CD1c-positive myeloid dendritic cell (primary cell): ENCODE measurements at regions not wholly inside any gene's neighbourhood (a gene's known extent, or its start where the extent isn't known, plus 50 kb on each side); places are given as distances from the start of the nearest gene placed in this dataset.

Experiments used
- DNase-seq: peaks from one replicate; pipeline ENCODE4 v3.0.0-alpha.2; 2016; ENCODE audit errors: extremely low spot score

DNA sequence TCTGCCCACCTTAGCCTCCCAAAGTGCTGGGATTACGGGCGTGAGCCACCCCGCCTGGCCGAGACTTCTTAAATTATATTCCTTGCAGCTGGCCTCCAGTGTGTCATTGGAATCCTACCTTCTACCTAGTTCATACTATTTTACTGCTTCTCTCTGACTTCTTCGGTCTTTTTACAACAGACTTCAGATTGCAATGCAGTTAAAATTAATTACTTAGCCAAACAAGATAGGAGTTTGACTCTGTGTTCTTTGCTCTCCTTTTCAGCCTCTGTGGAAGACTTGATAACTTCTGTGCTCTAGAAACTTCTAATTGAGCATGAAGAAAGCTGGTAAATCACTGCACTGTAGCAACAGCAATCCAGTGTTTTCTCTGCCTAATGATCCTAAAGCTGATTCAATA, 199.5 kb downstream of the GASK1B start:
- no peak for DNase-seq

DNA sequence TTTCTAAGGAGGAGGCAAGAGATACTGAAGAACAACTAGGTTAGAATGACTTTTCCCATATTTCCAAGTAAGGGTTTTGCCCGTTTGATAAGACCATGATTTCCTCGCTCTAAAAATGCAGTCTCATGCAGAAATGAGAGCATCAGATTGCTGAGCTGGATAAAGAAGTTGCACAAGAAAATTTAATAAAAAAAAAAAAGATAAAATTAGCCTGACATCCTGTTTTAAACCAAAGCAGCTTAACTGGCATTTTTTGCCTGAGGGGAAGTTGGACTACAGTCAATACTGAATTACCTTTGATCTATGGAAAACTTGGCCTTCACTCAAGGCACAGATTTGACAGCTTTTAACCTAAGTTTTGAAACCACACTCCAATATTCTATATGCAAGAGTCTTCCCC, 208.4 kb downstream of the GASK1B start:
- no peak for DNase-seq

DNA sequence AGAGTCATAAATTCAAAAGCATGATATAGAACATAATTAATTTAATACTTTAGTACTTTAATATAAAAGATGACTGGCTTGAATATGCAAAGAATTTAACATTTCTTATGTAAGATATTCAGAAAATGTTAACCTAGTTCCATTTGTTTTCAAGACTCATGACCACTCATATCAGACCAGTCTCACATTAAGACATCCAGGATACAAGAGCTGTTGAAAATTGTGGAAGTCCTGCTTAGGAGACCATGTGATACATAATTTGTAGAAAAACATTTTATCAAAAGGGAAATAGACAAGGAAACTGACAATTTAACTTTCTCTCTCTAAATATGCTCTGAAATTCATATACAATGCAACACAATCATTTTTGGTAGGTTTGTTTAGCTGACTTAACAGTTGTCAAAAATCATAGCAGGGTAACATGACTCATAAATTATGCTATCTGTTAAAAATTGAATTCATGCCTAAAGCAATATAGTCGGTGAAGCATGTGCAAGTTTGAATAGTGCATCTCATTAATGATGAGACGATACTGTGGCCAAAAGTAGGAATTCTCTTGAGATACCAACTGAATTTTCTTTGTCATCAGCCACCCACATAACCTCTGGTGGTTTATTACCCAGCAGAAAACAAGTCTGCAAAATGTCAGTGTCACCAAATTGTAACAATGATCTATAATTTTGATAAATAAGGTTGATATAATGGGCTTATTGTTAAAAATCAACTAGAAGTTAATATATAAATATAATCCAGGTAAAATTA, 211.4 kb downstream of the GASK1B start:
- no peak for DNase-seq

DNA sequence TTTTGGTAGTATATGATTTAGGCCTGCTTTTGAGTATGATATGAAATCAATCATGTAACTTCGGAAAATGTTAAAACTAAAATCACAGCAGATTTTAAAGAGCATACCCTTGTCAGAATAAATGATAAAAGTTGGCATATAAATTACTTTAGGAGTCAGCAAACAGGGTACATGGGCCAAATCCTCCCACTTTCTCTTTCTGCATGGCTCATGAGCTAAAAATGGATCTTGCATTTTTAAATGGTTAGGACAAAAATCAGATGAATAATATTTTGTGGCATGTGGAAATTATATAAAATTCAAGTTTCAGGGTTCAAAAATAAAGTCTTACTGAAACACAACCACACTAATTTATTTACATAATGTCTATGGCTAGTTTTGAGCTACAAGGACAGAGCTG, 214.9 kb downstream of the GASK1B start:
- no peak for DNase-seq

DNA sequence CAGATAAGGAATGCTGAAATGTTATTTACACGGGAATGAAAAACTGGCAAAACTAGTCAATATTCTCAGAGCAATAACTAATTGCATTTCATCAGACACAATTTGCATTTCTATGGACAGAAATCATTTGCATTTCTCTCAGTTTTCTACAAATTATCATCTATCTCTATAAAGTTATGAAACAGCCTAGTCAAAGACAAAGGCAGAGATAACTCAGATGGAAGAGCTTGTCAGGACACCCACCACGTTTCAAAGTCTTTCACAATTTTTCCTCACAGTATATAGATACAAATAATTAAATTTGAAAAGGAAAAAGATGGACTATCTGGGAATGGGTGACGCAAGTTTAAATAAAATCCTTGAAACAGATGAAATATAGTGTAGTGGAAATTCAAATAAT, 230.8 kb downstream of the GASK1B start:
- no peak for DNase-seq

DNA sequence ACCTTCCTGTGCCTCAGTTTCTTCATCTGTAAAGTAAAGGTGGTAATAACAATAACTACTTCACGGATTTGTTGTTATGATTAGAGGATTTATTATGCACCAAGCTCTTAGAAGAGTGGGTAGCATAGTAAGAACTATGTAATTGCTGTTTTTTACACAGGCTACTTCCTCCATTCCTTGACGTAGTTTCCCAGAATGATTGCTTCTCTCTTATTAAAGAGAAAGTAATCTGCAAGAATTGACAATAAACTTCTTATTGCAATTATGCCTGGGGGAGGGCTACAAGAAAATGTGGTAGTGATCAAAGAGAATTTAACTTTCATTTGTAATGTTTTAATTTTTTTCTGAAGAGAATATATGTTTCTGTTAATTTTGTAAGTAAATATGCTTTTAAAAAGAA, 238.7 kb downstream of the GASK1B start:
- DNase-seq, result no peak

DNA sequence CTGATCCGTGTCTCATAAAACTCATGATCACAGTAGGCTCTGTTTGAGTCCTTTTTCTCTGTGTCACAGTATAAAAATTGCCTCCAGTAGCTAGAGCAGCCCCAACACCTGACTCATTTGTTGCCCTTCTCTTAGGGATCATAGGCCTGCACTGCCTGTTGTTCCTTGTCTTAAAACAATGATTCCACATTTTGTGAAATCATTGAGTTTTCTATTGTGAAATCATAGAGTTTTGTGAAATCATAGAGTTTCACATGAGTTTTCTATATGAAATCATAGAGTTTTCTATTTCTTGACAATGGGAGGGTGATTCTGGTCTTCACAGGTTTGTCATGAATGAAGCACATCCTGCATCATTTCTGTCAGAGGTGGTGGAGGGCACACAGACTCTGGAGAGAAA, 239.9 kb downstream of the GASK1B start:
- no peak for DNase-seq

DNA sequence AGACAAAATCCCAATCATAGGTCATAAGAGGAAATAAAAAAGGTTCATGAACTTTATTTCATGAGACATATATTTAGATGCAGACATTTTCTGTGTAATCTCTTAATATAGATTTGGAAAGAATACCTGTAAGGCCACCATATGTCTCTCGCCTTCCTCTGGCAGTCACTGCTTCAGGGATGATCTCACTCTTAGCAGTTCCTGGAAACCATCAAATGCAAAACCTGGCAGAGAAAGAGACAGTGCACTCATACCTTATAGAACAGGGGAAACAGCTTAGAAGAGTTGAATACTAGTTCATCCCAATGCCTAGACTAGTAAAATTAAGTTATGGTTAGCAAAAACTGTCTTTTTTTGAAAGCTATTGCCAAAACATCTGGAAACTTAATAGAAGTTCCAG, 243.3 kb downstream of the GASK1B start:
- DNase-seq, result no peak

DNA sequence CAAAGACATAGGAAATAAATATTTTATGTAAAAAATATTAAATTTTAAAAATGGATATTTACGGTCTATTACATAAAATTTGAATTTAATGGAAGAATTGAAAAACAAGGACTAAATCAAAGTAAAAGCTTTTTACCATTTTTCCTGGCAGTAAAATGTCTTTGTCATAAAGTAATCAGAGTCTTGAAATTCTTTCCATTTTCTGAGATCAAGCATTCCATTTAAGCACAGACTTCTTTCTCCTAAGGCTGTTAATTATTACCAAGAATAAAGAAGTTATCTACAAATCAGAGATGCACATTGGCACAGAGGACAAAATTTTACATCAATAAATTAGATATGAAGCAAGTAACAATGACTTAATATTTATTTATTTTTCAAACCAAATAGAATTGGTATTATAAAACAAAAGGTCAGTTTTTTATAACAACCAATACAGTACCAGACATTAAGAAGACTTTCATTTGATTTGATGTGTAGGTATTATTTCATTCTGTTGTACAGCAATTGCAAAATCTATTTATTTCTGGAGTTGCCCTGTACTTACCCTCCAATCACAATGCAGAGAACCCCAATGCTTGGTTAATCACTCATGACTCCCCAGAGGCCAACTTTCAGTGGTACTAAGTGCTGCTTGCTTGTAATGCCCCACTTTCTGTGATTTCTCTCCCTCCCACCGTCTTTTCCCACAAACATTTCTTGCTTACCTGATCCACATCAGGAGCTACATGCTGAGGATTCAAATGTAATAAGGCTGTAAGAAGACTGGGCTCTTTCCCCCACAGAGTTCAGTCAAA, 254.6 kb downstream of the GASK1B start:
- DNase-seq, result no peak

DNA sequence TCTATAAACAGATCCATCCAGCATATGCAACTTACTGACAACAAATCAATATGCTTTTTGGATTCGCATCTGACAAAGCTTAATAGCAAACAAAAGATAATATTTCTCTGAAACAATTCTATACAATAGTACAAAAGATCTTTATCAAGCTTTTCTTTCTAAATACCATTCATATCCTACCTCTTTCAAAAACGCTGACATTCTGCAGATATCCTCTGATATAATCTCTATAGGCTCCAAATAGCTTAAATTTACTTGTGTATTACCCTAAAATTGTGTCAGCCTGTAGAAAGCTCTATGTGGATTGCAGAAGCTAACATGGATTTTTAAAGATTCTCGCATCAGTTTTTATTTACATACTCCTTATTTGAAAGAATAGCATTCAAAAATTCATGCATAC, 260.6 kb downstream of the GASK1B start:
- DNase-seq, result no peak

DNA sequence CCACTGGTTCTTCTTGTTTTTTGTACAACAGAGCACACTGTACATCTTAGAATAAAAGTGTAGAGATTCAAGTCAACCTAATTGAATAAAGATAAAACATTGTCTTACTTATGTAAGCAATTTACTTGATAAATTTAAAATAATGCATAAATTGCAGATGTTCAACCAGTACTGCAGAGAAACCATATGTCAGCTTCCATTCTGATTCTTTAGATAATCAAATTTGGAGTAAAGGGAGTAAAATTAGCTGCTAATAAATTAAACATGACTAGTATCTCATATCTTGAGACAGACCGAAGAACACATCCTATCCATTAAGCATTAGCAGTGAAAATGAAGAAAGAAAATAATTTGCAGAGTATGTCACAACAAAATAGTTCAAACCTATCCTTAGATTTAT, 261.2 kb downstream of the GASK1B start:
- DNase-seq, result no peak

DNA sequence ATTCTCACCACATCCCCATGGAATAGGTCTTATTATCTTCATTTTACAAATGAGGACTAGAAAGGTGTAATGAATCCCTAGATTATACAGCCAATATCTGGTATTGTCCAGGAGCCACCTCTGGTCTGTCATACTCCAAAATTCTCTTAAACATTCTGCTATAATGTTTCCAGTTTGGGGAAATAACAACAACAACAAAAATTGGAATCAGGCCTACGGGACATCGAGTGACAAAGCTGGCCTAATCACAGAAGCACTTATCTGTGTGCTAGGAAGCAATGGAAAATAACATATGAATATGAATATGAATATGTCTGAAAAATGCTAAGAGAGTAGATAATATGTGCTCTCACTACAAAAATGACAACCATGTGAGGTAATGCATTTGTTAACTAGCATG, 264.1 kb downstream of the GASK1B start:
- no peak for DNase-seq

DNA sequence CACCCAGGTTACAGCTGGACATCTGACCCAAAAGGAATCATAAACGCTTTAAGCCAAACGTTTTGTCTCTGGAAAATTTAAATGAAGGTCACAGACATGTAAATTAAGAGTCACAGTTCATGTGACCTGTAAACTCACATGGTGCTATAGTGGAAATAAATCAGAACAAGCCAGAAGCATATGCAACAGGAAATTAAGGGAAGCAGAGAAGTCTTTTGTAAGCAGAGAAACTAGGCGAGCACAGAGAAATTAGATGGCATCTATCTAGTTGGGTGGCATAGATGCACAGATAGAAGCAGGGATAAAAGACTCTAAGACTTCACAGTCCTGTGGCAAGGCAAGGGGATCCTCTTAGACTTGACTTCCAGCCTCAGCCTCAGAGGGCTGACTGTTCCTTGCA, 264.8 kb downstream of the GASK1B start:
- no peak for DNase-seq

DNA sequence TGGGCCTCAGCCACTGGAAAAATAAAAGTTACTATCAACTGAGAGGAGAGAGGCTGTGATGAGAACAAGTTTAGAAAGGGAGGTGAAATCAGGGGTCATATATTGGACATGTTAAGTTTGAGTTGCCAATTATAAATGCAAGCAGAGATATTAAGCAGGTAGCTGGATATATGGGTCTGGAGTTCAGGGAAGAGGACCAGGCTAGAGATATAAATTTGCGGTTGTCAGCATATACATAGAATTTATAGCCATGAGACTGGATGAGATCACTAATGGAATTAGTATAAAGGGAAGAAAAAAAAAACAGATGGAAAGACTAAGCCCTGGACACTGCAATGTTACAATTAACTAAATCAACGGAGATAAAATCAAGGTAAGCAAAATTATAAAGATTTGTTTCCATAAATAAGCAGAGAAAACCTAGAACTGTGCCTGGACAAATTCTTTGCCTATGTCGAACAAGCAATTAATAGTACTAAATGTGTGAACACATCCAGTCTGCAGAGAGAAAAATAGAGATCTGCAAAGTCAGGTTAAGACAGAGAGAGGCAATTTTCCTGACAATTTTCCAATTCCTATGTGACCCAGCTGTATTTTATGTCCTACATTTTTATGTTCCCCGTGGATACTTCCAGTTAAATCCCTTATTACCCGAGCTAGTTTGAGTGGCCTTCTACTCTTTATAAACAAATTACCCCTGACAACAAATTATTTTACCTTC, 265.4 kb downstream of the GASK1B start:
- DNase-seq, result no peak

DNA sequence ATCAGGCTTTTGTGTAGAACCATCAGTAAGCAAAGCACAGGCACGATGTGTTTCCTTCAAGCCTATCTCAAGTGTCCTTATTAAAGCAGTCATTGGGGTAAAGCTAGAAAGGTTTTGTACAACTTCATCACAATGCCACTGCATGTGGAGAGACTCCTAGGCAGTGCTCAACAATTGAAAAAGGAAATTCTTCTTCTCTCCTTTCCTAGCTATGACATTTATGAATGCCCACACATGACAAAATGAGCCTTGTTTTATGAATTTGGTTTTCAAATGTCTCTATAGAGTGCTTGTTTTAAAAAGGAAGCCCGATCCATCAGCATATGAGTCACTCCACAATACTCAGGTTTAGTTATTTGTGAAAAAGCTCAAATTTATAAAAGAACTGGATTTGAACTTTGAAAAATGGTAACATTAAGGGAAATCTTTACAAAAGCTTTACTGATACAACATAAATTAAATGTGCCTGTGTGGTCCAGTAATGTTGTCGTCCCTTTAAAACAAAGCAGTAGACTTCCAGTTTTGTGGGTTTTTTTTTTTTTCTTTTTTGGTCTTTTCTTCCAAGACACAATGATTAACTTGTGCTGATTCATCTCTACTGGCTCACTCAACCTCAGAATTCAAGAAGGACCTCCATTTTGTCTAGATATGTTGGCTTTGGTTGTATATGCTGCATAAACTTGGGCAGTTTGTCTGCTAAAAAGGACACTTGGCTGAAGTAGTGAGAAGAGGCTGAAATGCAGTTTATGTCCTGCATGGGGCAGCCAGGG, 273.8 kb downstream of the GASK1B start:
- DNase-seq, result no peak

DNA sequence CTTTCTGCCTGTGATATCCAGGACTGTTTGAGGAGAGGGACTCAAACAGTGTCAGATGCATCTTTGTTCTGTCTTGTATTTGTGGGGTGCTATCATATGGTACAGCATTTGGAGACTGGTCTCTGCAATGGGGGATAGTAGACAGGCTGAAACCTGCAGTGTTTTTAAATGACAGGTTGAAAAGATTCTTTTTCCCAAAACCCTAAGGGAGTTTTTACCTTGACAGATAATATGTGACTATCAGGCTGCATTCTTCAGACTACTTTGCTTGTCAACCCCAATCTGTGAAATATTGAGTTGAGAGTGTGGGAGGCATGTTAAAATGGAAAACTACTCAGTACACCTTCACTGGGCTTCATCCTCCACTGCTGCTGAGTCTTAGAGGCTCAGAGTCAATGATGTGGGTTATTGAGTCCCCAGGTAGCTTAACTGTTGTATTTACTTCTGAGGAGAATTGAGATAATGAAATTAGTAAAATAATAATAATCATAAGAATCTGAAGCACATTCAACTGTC, 274.9 kb downstream of the GASK1B start:
- no peak for DNase-seq

DNA sequence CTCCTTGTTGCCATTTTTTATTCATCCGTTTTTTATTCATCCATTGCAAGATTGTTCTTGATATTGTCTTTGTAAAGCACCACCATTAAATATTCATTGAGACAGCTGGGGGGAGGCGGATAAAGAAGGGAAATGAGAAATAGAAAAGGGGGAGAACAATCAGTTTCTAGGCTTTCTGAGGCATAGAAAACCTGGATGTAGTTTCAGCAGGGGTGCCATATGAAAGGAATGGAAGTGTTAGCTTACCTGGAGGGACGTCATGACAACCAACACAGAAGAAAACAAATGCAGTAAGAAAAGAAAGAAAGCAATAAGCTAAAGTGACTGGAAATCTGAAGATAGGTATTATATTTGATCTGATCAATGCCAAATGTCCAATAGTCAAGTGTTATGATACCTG, 276.1 kb downstream of the GASK1B start:
- DNase-seq, result no peak

DNA sequence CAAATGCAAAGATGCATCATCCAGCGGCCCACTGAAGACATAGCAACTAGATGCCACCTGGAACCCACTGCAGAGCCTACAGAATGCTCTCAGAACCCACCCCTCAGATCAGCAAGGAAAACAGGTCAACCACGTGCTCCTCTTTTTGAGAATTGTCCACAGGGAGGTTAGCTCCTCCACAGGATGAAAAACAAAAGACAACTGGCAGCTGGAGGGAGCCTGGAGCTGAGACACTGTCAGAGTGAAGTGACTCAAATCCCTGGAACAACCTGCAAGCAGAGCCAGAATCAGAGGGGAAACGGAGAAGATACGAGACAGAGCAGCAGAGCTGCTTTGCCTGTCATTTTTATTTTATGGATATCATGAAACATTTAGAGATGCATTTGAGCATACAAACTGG, 277.6 kb downstream of the GASK1B start:
- no peak for DNase-seq

DNA sequence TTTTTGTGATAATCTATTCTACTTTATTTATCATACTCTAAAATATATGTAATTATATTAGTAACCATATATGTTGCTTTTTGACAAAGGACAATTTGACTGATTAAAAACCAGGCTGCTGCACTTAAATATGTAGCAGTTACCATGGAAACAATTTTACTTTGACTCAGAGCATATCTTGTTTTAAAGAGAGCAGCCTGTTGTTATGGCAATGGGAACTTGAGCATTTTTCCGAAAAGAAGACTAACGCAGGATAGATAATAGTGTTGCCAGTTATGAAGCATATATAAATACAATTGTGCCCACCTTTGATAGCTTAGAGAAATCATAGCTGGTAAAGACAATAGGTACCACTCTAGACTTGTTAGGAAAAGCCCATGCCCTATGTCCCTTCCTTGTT, 283.0 kb downstream of the GASK1B start:
- no peak for DNase-seq

DNA sequence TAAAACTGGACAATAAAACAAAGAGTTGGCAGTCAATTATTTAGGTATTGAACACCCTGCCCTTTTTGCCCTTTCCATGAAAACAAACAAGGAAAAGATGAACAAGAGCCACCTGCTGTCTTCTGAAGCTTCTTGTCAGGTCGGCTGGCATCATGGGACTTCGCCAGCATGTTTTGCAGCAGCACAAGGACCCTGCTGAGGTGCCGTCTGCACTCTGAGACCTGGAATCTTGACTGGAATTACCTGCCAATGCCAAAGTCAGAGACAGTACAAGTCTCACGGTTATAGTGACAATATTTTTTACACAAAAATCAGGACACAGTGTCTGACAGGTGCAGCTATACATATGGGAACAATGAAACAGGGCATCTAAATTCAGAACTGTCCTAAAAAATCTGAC, 284.5 kb downstream of the GASK1B start:
- no peak for DNase-seq

DNA sequence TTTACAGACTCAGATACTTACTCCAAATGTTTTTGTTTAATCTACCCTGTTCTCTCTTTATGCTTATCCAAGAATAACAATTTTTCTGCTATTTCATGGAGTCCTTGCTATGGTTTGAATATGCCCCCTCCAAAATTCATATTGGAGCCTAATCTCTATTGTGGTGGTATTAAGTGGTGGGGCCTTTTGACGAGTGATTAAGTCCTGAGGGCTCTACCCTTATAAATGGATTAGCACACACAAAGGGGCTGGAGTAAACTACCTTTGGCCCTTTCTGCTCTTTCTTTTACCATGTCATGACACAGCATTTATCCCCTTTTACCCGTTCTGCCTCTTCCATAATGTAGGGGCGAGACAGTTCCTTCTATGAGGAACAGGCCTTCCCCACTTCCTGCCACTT, 285.5 kb downstream of the GASK1B start:
- no peak for DNase-seq

DNA sequence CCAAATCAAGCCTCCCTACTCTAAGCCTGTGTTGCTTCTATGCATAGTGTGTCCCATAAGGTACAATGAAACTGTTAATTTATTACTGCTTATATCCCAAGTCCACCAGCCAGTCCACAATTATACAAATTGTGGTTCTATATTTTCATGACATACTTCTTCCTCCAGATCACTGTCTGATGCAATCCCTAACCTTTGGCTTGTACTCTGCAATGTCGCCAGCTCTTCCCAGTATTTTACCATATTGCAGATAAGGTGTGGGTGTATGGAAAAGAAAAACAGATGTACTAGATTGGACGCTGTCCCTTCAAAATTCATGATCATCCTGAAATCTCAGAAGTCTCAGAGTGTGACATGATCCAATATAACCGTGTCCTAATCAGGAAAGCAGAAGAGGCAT, 286.2 kb downstream of the GASK1B start:
- no peak for DNase-seq
